Erythroblast (primary cell): ENCODE measurements at regions not wholly inside any gene's neighbourhood (a gene's known extent, or its start where the extent isn't known, plus 50 kb on each side); places are given as distances from the start of the nearest gene placed in this dataset.

ENCODE experiments used
- GATA1 ChIP-seq: IDR thresholded peaks from 2 replicates; pipeline ENCODE4 v1.6.1; 2011; ENCODE audit warnings: low read depth, mild to moderate bottlenecking, control low read depth, low read length, moderate library complexity
- POLR2A ChIP-seq: IDR thresholded peaks from 2 replicates; pipeline ENCODE4 v1.6.1; 2011; ENCODE audit warnings: mild to moderate bottlenecking, low read length

DNA sequence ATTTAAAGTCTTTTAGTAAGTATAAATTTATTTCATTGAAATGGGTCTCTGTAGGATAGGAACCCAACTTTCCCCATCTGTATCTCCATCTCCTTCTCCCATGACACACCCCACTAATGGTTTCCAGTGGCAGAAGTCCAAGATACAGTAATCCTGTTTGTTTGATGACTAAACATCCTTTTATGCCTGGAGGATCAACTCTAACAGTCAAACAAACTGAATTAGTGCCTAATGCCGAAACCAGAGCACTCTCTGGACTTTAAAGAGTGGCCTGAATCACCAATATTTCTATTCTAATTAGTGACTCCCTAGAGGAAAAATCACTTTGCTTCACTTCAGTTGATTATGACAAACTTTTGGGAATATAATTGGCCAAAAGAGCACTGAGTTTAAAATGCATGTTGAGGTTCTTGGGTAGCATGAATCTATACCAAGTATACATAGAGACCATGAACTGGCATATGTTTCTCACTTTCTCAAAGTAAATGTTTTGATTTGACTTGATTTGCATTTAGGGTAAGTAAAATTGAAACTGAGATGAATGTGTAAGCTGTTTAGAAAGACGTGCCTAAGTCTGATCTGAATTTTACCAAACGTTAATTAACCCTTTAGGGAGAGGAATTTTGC is 776.4 kb upstream of the NRSN1 start:
- TF ChIP-seq POLR2A = no peak
- no peak for TF ChIP-seq GATA1
